CD4-positive, alpha-beta T cell treated with Interleukin-2 at 100 ng/mL for 4 hours (primary cell): ENCODE measurements at regions not wholly inside any gene's neighbourhood (a gene's known extent, or its start where the extent isn't known, plus 50 kb on each side); places are given as distances from the start of the nearest gene placed in this dataset.
"Not testable (repeated sequence)": the region's sequence is repeated elsewhere in the genome, so short reads cannot be mapped to it uniquely, and the experiment has no call there.

ENCODE experiments used
- DNase-seq: peaks from one replicate; pipeline ENCODE4 v3.0.0-alpha.2; 2020; ENCODE audit warnings: low spot score

GRCh38 chr18:10142056-10142455 is 228.2 kb downstream of the VAPA start:
- DNase-seq, result no peak

GRCh38 chr18:10142496-10143160 is 228.8 kb downstream of the VAPA start:
- no peak for DNase-seq

- DNase-seq, result no peak
These were observed 229.8 kb downstream of the VAPA start for GRCh38 chr18:10143596-10143995.

- no peak for DNase-seq
These were observed 231.7 kb downstream of the VAPA start for GRCh38 chr18:10145546-10145945.

GRCh38 chr18:10147226-10147625 is 233.4 kb downstream of the VAPA start:
- DNase-seq, result no peak

- DNase-seq, result no peak
These were observed 233.9 kb downstream of the VAPA start for GRCh38 chr18:10147752-10148151.

GRCh38 chr18:10148189-10148929 is 234.5 kb downstream of the VAPA start:
- no peak for DNase-seq

- DNase-seq, result no peak
These were observed 236.1 kb downstream of the VAPA start for GRCh38 chr18:10149768-10150556.

GRCh38 chr18:10150576-10150975 is 236.8 kb downstream of the VAPA start:
- DNase-seq, result not testable (repeated sequence)

- DNase-seq, result no peak
These were observed 238.7 kb downstream of the VAPA start for GRCh38 chr18:10152475-10152874.

GRCh38 chr18:10153924-10154752 is 240.3 kb downstream of the VAPA start:
- DNase-seq, result no peak

GRCh38 chr18:10157706-10158105 is 243.9 kb downstream of the VAPA start:
- no peak for DNase-seq

- no peak for DNase-seq
These were observed 246.4 kb downstream of the VAPA start for GRCh38 chr18:10160251-10160650.

- no peak for DNase-seq
These were observed 247.5 kb downstream of the VAPA start for GRCh38 chr18:10161315-10161714.

- DNase-seq, result no peak
These were observed 248.5 kb downstream of the VAPA start for GRCh38 chr18:10162340-10162739.

GRCh38 chr18:10164271-10165071 is 250.7 kb downstream of the VAPA start:
- DNase-seq, result no peak

GRCh38 chr18:10166164-10166807 is 252.5 kb downstream of the VAPA start:
- no peak for DNase-seq

GRCh38 chr18:10167759-10168158 is 253.9 kb downstream of the VAPA start:
- DNase-seq, result no peak

GRCh38 chr18:10168477-10168876 is 254.7 kb downstream of the VAPA start:
- no peak for DNase-seq

GRCh38 chr18:10169064-10169562 is 255.3 kb downstream of the VAPA start:
- no peak for DNase-seq
